ENCODE measurements at regions not wholly inside any gene's neighbourhood (a gene's known extent, or its start where the extent isn't known, plus 50 kb on each side); places are given as distances from the start of the nearest gene placed in this dataset.

DNA sequence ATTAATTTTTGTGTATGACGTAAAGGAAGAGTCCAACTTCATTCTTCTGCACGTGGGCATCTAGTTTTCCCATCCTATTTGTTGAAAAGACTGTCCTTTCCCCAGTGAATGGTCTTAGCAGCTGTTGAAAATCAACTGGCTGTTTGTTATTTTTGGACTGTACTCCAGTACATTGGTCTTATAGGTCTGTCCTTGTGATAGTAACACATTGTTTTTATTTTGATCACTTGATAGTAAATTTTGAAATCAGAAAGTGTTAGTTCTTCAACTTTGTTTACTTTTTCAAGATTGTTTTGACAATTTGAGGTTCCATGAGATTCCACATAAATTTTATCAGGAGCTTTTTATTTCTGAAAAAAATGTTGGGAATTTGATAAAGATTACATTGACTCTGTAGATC lies 280.2 kb upstream of the FOXQ1 start:
- Histone ChIP-seq H3K36me3 (replicated peaks; ENCODE audit: control insufficient read depth, insufficient read depth, low read length) (no peaks in the 10 kb centered on the region), H3K4me3 (ENCODE audit: insufficient read depth, low read depth, low read length) (no peak overlapping the region), H3K27me3 (ENCODE audit: control insufficient read depth, insufficient read depth, low read length) (peaks cover 3% of the 10 kb centered on the region; the same call in 1 of the 2 replicates)
- DNase-seq, result no peak

DNA sequence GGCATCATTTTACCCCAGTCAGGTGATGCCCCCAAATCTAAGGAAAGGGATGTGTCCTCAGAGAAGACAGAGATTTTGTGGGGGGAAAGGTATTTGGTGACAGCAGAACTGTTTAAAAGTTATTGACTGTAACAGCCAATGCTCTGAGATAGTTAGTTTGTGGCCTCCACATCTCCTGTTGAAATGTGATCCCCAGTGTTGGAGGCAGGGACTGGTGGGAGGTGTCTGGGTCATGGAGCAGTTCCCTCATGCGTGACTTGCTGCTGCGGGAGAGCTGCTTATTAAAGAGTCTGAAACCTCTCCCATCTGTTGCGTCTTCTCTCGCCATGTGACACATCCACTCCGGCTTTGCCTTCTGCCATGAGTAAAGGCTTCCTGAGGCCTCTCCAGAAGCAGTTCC lies 282.8 kb upstream of the FOXQ1 start:
- Histone ChIP-seq H3K27me3 (ENCODE audit: control insufficient read depth, insufficient read depth, low read length) (peaks cover 6% of the 10 kb centered on the region; the same call in 1 of the 2 replicates), H3K36me3 (replicated peaks; ENCODE audit: control insufficient read depth, insufficient read depth, low read length) (no peaks in the 10 kb centered on the region), H3K4me3 (ENCODE audit: insufficient read depth, low read depth, low read length) (no peak overlapping the region)
- no peak for DNase-seq

DNA sequence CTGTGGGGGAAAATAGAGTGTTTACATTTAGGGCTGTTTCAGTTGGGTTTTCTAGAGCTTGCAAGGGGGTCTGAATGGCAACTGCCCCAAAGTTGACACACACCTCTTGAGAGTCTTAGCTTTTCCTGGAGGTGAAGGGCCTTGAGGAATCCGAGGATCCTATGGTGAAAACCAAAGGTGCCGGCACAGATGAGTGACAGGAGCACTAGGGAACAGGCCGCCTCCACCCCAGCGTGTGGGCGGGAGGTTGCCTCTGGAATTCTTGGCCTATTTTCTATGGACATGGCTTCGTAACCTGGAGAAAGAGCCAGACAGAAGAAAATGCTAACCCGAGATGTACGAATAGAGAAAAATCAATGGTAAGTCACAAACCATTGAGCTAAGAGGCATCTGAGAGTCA lies 283.2 kb upstream of the FOXQ1 start:
- no peak for DNase-seq
- Histone ChIP-seq H3K4me3 (ENCODE audit: insufficient read depth, low read depth, low read length) (no peak overlapping the region), H3K36me3 (replicated peaks; ENCODE audit: control insufficient read depth, insufficient read depth, low read length) (no peaks in the 10 kb centered on the region), H3K27me3 (ENCODE audit: control insufficient read depth, insufficient read depth, low read length) (peaks cover 6% of the 10 kb centered on the region; the same call in 1 of the 2 replicates)

DNA sequence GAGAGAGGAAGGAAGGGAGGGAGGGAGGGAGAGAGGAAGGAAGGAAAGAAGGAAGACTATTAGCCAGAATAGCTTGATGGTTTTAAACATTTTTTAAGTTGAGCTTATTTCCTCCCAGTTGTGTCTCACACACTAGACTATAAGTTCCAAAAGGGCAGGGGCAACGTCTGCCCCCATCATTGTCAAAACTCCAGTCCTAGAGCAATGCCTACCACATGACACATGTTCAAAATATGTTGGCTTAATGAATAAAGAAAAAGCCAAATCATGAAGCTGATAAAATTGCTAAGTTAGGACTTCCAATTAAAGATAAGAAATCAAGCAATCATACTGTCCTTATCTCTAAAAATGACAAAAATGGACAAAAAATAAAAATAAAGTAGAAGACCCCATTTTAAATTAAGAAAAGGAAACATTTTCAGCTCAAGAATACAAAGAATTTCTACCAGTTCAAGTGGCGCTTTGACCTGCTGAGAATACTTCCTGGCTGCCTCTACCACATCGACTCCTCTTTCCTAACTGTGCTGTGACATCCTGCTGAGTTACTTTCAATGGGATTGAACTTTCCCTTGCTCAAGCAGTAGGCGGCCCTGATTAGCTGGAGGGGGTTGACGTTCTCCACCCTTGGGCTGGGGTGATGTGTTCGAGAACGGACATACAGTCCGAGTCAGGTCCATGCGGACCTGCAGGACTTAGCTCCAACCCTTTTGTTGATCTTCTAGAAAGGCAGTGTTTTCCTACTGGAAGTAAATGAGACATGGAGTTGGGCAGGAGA lies 283.9 kb upstream of the FOXQ1 start:
- Histone ChIP-seq H3K36me3 (replicated peaks; ENCODE audit: control insufficient read depth, insufficient read depth, low read length) (no peaks in the 10 kb centered on the region), H3K4me3 (ENCODE audit: insufficient read depth, low read depth, low read length) (no peak overlapping the region), H3K27me3 (ENCODE audit: control insufficient read depth, insufficient read depth, low read length) (peaks cover 6% of the 10 kb centered on the region; the same call in 1 of the 2 replicates)
- peak; percentile 61 for DNase-seq

DNA sequence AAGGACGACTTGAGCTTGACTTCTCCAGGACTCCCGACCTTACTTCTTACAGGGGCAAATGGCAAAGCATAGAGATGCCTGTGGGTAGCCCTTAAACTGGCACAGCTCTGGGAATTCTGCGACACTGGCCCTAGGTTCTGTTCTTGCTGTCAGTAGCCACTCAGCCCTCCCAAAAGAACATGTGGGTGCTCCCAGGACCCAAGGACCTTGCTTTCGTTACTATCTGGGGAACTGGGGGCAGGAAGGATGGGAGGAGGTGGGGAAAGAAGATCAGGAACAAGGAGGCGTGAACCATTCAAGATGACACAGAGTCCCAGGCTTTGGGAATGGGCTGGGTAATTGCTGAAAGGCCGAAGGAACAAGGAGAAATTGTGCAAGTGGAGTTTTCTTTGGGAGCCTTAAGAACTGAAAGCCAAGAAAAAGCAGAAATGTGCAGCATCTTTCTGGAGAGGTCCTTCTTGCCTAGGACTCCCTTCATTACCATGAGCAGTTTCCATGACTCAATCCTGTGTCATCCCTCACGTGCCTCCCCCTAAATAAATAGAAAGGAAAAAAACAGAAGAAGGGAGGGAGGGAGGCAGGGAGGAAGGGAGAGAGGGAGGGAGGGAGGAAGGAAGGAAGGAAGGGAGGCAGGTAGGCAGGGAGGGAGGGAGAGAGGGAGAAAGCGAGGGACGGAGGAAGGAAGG lies 284.6 kb upstream of the FOXQ1 start:
- no peaks in the 10 kb centered on the region for H3K36me3 ChIP-seq (replicated peaks; ENCODE audit: control insufficient read depth, insufficient read depth, low read length)
- no peak overlapping the region for H3K4me3 ChIP-seq (ENCODE audit: insufficient read depth, low read depth, low read length)
- peak; percentile 32 for DNase-seq
- peaks cover 6% of the 10 kb centered on the region; the same call in 1 of the 2 replicates for H3K27me3 ChIP-seq (ENCODE audit: control insufficient read depth, insufficient read depth, low read length)

DNA sequence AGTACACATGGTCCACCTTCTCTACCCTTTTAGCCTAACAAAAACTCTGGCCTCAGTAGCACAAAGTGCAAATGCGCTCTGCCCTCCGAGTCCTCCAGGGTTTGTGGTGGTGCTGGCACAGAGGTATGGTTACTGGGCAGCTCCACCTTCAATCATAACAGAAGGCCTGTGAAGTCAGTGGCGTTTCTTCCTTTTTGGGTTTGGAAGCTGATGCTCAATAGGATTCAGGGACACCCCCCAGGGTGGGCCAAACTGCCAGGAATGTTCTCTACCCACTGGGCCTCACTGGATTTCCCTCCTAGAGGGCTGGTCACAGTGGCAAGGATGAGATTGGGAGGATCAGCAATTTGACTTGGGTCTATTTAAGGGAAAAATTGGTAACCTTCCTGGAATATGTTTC lies 286.1 kb upstream of the FOXQ1 start:
- DNase-seq, result no peak
- Histone ChIP-seq H3K4me3 (ENCODE audit: insufficient read depth, low read depth, low read length) (no peak overlapping the region), H3K36me3 (replicated peaks; ENCODE audit: control insufficient read depth, insufficient read depth, low read length) (no peaks in the 10 kb centered on the region), H3K27me3 (ENCODE audit: control insufficient read depth, insufficient read depth, low read length) (peaks cover 6% of the 10 kb centered on the region; the same call in 1 of the 2 replicates)

DNA sequence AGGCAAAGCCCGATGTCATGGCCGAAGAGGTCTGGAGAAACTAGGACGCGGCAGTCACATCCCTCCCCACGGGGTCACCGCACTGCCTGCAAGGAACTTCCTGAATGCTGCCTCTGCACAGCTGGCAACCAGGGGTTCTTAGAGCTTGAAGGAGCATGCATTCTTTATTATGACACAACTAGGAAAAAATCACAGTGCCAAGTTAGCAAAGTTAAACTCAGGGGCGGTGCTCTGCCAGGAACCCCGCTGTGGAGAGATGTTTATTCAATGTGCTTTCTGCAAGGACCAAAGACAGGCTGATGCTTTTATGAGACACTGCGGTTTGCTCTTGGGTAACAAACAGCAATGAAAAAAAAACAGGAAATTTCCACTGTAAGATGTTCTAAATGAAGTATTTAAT lies 287.3 kb upstream of the FOXQ1 start:
- peaks cover 6% of the 10 kb centered on the region; the same call in 1 of the 2 replicates for H3K27me3 ChIP-seq (ENCODE audit: control insufficient read depth, insufficient read depth, low read length)
- H3K4me3 ChIP-seq (ENCODE audit: insufficient read depth, low read depth, low read length), result no peak overlapping the region
- no peaks in the 10 kb centered on the region for H3K36me3 ChIP-seq (replicated peaks; ENCODE audit: control insufficient read depth, insufficient read depth, low read length)
- no peak for DNase-seq

DNA sequence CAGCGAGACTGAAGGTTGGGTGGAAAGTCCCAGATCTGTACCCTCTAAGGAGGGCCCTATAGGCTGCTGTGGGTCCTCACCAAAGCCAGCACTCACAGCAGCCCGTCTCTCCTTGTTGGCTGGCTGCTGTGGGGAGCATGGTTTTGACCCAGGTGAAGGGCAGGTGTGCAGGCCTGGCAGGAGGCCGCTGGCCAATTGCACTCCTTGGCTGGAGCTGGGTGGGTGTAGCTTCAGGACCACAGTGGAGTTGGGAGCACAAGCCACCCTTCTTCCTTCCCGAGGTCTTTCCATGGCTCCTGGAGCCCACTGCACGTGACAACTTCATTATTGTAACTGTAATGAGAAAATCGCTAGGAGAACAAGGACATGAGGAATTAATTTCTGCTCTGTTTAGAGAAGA lies 287.7 kb upstream of the FOXQ1 start:
- no peak for DNase-seq
- H3K27me3 ChIP-seq (ENCODE audit: control insufficient read depth, insufficient read depth, low read length), result peaks cover 6% of the 10 kb centered on the region; the same call in 1 of the 2 replicates

DNA sequence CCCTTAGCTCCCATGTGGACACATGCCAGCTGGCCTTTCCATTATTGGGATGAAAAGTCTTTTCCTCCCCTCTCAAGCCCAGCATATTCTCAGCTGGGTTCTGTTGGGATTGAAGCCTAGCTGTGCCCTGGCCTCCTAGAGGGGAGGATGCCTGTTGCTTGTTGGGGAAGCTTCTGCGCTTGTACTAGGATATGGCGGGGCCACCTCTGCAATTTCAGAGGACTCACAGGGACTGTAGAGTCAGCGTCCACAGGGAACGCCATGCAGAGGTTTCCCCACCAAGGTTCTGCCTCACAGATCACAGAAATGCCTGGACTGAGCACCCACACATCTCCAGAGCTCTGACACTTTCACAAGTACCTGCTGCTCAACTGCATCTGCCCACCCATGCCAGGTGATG lies 288.7 kb upstream of the FOXQ1 start:
- no peak overlapping the region for H3K4me3 ChIP-seq (ENCODE audit: insufficient read depth, low read depth, low read length)
- no peak for DNase-seq
- H3K27me3 ChIP-seq (ENCODE audit: control insufficient read depth, insufficient read depth, low read length), result peaks cover 6% of the 10 kb centered on the region; the same call in 1 of the 2 replicates
- no peaks in the 10 kb centered on the region for H3K36me3 ChIP-seq (replicated peaks; ENCODE audit: control insufficient read depth, insufficient read depth, low read length)

More for the DNA sequence above, 287.7 kb upstream of the FOXQ1 start:
- Histone ChIP-seq H3K4me3 (ENCODE audit: insufficient read depth, low read depth, low read length) (no peak overlapping the region), H3K36me3 (replicated peaks; ENCODE audit: control insufficient read depth, insufficient read depth, low read length) (no peaks in the 10 kb centered on the region)

DNA sequence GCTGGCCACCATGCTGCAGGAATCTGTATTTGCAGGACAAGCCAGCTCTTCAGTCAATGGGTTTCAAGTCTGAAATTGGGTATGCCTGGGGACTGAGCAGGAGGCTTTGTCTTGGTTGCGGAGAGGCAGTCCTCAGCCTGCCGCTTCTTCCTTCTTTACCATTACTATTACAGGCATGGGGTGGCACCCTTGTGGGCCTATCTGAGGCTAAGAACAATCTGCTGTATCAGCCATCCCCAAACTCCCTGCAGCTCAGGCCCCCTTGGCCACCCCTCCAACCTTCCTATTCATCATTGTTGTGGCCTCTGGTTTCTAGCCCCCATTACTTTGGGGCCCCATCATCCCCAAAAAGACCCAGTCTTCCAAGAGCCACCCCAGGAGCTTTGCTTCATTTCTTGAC lies 289.2 kb upstream of the FOXQ1 start:
- Histone ChIP-seq H3K4me3 (ENCODE audit: insufficient read depth, low read depth, low read length) (no peak overlapping the region), H3K36me3 (replicated peaks; ENCODE audit: control insufficient read depth, insufficient read depth, low read length) (no peaks in the 10 kb centered on the region), H3K27me3 (ENCODE audit: control insufficient read depth, insufficient read depth, low read length) (peaks cover 6% of the 10 kb centered on the region; the same call in 1 of the 2 replicates)
- DNase-seq, result no peak

DNA sequence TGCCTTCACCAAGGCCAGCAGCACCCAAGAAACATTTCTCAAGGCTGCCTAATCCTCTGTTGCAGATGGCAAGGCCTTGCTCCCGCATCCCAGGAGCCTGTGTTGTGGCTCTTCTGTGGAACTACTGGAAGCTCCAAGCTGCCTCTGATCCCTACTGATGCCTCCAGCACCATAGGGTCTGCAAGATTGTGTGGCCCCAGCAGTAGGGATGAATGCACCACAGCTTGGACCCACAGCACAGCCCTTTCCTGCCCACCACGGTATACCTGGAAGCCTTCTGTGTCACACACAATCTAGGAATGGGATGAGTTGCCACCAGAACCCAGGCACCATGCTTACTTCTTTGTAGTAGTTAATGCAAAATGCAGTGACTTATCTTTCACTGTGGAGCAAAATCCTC lies 291.1 kb upstream of the FOXQ1 start:
- Histone ChIP-seq H3K4me3 (ENCODE audit: insufficient read depth, low read depth, low read length) (no peak overlapping the region), H3K36me3 (replicated peaks; ENCODE audit: control insufficient read depth, insufficient read depth, low read length) (no peaks in the 10 kb centered on the region), H3K27me3 (ENCODE audit: control insufficient read depth, insufficient read depth, low read length) (no peaks in the 10 kb centered on the region; the same call in 1 of the 2 replicates)
- no peak for DNase-seq

DNA sequence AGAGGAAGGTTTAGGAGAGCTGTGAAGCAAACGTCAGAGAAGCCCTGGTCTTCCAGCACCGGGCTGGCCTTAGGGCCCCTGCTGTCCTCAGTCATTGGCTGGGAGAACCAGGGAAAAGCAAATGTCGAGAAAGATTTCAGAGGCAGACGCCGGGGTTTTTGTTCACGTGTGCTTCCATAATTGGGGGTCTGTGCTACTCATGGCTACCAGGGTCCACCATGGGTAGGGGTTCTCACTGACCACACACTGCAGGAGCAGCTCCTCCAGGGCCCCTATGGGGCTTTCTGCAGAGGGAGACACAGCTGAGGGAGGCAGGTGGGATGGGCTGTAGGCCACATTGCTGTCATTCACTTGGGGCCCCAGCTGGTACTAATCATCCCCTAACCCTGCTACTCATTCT lies 291.8 kb upstream of the FOXQ1 start:
- no peak overlapping the region for H3K4me3 ChIP-seq (ENCODE audit: insufficient read depth, low read depth, low read length)
- no peak for DNase-seq
- H3K27me3 ChIP-seq (ENCODE audit: control insufficient read depth, insufficient read depth, low read length), result no peaks in the 10 kb centered on the region; the same call in 1 of the 2 replicates
- no peaks in the 10 kb centered on the region for H3K36me3 ChIP-seq (replicated peaks; ENCODE audit: control insufficient read depth, insufficient read depth, low read length)

DNA sequence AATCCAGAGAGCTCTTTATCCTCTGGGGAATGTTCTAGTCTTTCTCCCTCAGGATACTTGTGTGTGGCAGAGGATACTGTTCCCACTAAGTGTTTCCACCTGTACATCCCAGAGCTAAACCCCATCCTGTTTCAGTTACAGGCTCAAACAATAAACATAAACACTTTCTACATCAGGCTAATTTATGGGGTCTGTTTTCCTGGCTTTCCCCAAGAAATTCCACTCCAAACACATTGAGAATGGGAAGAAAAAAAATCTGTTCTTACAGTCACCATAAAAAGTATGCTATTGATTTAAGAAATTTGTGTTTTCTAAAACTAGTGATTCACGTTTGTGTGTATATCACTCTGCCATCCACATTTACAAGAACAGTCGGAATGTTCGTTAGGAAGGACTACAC lies 293.9 kb upstream of the FOXQ1 start:
- DNase-seq, result no peak
- no peak overlapping the region for H3K4me3 ChIP-seq (ENCODE audit: insufficient read depth, low read depth, low read length)
- no peaks in the 10 kb centered on the region; the same call in 1 of the 2 replicates for H3K27me3 ChIP-seq (ENCODE audit: control insufficient read depth, insufficient read depth, low read length)
- no peaks in the 10 kb centered on the region for H3K36me3 ChIP-seq (replicated peaks; ENCODE audit: control insufficient read depth, insufficient read depth, low read length)

DNA sequence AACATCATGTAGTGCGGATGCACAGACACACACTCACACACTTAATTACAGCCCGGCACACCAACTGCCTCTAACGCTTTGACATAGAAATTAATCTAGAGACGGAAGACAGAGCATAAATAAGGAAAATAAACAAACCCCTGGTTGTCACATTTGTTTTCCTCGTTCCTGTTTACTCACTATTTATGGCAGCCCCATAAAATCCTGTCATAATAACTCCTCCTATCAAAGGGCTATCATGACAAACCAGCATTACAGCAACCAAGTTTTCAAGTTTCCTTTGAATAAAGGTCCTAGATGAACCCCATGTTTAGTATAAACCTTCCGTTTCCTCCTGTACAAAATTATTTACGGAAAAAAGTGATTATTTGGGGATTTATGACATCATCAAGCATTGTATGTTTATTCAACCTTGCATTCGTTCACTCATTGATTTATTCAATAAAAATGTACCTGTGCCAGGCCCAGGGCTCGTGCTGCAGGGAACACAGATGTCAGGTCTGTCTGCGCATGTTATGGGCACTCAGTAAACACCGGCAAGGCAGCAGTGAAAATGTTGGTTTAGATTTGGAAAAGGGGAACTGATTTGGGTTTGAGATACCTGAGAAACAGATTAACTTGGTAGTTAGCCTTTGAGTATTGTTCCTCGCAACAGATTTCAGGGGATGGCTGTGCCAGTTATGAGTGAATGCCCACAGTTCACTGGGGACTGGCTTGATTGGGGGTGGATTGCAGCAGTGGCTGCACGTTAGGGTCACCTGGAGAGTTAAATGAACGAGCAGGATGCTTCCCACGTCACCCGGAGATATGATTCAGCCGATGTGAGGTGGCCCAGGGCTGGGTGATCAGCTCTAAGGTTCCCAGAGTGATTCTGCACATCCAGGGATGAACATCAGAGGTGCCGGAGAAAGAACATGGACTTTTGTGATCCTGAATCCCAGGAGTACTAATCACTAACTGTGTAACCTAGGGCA lies 295.3 kb upstream of the FOXQ1 start:
- Histone ChIP-seq H3K4me3 (ENCODE audit: insufficient read depth, low read depth, low read length) (no peak overlapping the region), H3K36me3 (replicated peaks; ENCODE audit: control insufficient read depth, insufficient read depth, low read length) (no peaks in the 10 kb centered on the region), H3K27me3 (ENCODE audit: control insufficient read depth, insufficient read depth, low read length) (no peaks in the 10 kb centered on the region)
- no peak for DNase-seq

All from H7 (cell line).